Epithelial cell of esophagus (primary cell): ENCODE measurements at regions not wholly inside any gene's neighbourhood (a gene's known extent, or its start where the extent isn't known, plus 50 kb on each side); places are given as distances from the start of the nearest gene placed in this dataset.

Source experiments
- DNase-seq: peaks from one replicate; pipeline ENCODE4 v3.0.0; 2010; ENCODE audit warnings: low read depth
- H3K4me3 ChIP-seq: 2 replicates; pipeline ENCODE4 v1.5.1; 2011; ENCODE audit warnings: mild to moderate bottlenecking, low read length, control low read depth
- CTCF ChIP-seq: IDR thresholded peaks from 2 replicates; pipeline ENCODE4 v1.5.1; 2011; ENCODE audit warnings: low read depth, mild to moderate bottlenecking, low read length, control low read depth, inconsistent platforms; ENCODE audit not compliant: insufficient read depth; ENCODE audit errors: missing control alignments

- TF ChIP-seq CTCF, result no peak
- DNase-seq, result peak; percentile 88
- H3K4me3 ChIP-seq, result no peak overlapping the region
Measured at GRCh38 chr3:177569875-177570657, 372.8 kb upstream of the TBL1XR1 start.

- DNase-seq, result no peak
- H3K4me3 ChIP-seq, result no peak overlapping the region
- TF ChIP-seq CTCF, result no peak
Measured at GRCh38 chr3:177571271-177571943, 374.1 kb upstream of the TBL1XR1 start.

GRCh38 chr3:177571944-177572315 lies 374.6 kb upstream of the TBL1XR1 start:
- H3K4me3 ChIP-seq, result no peak overlapping the region
- DNase-seq, result no peak
- no peak for TF ChIP-seq CTCF

GRCh38 chr3:177574222-177574856 lies 377.1 kb upstream of the TBL1XR1 start:
- TF ChIP-seq CTCF, result no peak
- no peak overlapping the region for H3K4me3 ChIP-seq
- peak; percentile 88 for DNase-seq

- H3K4me3 ChIP-seq, result no peak overlapping the region
- no peak for TF ChIP-seq CTCF
- DNase-seq, result no peak
Measured at GRCh38 chr3:177576746-177577145, 379.5 kb upstream of the TBL1XR1 start.

GRCh38 chr3:177578488-177578887 lies 381.2 kb upstream of the TBL1XR1 start:
- no peak overlapping the region for H3K4me3 ChIP-seq
- no peak for DNase-seq
- TF ChIP-seq CTCF, result no peak
